Cardiac fibroblast (primary cell): ENCODE measurements at regions not wholly inside any gene's neighbourhood (a gene's known extent, or its start where the extent isn't known, plus 50 kb on each side); places are given as distances from the start of the nearest gene placed in this dataset.

ENCODE experiments used
- DNase-seq, 2 donors: peaks; one replicate each; pipeline versions ENCODE4 v3.0.0 to v3.0.0-alpha.2; 2010; ENCODE audit warnings: low read depth in 2 of 2
- H3K4me3 ChIP-seq, 2 donors: replicated peaks in 1 of 2; 1 replicate in 1 of 2; 2 replicates in 1 of 2; pipeline ENCODE4 v1.5.1; 2011; ENCODE audit warnings: low read depth in 2 of 2, low read length in 2 of 2, mild to moderate bottlenecking in 2 of 2, moderate library complexity in 1 of 2
- TF ChIP-seq, protein P1 (sequence below): IDR thresholded peaks from one replicate; pipeline ENCODE4 v1.5.1; 2011; ENCODE audit warnings: low read depth, mild to moderate bottlenecking, low read length, inconsistent platforms

DNA sequence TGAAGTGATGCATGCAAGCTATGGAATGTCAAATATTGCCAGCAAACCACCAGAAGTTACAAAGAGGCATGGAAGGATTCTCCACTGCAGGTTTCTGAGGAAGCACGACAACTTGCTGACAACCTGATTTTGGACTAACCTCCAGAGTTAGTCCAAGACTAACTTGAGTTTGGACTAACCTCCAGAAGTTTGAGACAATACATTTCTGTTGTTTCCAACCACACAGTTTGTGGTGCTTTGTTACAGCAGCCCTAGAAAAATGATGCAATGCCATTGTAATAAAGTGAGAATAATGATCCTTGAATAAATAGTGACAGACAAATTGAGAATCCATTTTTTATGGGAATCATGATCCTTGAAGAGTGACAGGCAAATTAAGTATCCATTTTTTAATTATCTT, 169.9 kb upstream of the HDDC2 start:
- H3K4me3 ChIP-seq, result no peak overlapping the region
- TF ChIP-seq, protein P1, sequence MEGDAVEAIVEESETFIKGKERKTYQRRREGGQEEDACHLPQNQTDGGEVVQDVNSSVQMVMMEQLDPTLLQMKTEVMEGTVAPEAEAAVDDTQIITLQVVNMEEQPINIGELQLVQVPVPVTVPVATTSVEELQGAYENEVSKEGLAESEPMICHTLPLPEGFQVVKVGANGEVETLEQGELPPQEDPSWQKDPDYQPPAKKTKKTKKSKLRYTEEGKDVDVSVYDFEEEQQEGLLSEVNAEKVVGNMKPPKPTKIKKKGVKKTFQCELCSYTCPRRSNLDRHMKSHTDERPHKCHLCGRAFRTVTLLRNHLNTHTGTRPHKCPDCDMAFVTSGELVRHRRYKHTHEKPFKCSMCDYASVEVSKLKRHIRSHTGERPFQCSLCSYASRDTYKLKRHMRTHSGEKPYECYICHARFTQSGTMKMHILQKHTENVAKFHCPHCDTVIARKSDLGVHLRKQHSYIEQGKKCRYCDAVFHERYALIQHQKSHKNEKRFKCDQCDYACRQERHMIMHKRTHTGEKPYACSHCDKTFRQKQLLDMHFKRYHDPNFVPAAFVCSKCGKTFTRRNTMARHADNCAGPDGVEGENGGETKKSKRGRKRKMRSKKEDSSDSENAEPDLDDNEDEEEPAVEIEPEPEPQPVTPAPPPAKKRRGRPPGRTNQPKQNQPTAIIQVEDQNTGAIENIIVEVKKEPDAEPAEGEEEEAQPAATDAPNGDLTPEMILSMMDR, result no peak
- DNase-seq, result peak in 1 of 2 donors; percentile 12

DNA sequence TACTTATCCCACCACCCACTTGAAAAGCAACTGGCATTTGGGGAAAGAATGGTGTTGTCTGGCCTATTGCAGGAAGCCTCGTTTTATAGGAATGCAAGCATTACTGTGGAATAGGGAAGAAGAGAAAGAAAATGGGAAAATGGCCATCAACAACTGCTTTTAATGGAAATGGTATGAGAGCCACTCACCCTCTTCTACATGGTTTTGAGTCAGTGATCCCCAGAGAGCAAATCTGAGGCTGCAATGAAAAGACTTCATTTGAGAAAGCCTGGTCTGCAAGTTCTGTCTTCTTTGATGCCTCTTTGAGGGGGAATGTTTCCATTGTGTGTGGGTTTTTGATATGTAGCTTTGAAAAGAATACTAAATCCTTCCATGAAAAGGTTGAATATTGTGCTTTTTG, 172.3 kb upstream of the HDDC2 start:
- no peak overlapping the region for H3K4me3 ChIP-seq
- TF ChIP-seq, protein P1, result no peak
- peak in 1 of 2 donors; percentile 26 for DNase-seq

DNA sequence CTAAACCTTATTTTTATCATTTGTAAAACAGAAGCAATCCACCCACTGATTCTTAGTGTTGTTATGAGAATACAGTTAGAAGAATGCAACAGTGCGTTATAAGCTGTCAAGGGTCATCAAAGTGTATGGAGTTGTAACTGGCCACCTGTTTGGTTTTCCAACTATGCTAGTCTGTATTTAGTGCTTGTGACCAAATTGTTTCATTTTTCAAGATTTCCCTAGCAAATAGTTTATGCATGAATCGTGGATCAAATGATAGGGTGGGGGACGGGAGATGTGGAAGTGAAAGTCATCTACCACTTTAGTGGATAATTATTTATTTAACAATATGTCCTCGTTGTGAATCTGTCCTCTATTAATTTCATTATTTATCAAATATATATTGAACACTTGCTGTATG, 175.4 kb upstream of the HDDC2 start:
- DNase-seq, result no peak
- TF ChIP-seq, protein P1, result no peak
- no peak overlapping the region for H3K4me3 ChIP-seq

DNA sequence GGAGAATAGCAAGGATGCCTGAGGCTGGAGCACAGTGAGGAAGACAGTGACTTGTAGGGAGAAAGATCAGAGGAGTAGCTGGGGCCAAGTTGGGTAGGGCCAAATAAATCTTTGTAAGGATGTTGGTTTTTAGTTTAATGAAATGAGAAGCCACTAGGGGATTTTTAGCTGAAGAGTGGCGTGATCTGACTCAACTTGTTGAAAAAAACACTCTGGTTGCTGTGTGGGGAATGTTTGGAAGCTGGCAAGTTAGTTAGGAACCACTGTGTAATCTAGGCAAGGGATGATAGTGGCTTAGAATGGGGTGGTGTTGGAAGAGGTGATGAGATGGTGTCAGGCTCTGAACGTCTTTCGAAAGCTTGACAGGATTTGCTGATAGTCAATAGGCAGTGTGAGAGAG, 176.1 kb upstream of the HDDC2 start:
- TF ChIP-seq, protein P1, result no peak
- peak; percentile 5 to 24 for DNase-seq
- H3K4me3 ChIP-seq, result no peak overlapping the region

DNA sequence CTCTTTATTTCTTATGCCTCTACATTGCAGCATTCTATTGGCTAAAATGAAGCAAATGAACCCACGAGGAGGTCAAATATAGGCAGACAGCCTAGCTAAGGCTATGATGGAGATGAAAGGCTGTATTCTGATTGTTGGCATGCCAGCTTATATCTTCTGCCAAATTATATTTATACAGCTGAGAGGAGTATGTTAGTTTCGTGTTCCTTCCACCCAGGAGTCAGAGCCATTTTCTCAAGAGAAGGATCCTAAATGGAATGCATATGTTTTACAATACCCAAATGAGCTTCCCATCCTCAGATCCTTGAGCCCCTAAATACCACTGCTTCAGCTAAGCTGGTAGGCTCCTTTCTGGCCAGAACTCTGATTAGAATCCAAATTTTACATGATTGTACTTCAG, 178.4 kb upstream of the HDDC2 start:
- DNase-seq, result no peak
- H3K4me3 ChIP-seq, result no peak overlapping the region

DNA sequence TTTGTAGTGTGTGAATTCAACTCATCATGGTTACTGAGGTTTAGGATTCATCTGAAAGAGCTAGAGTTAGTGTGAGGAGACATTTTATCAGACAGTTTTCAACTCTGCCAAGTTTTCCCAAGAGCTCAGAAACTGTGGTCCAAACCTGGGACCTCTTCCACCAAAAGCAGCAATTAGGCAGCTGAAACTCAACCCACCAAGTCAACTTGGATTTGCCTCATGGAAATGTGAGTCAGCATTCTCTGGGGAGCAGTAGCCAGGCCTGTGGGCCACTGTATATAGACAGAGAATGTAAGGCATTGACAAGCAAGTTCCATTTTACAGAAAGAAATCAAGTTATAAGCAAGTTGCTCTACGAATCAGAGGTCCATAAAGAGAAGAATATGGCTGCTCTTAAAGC, 178.8 kb upstream of the HDDC2 start:
- H3K4me3 ChIP-seq, result no peak overlapping the region
- DNase-seq, result peak; percentile 7 to 50
- TF ChIP-seq, protein P1, result no peak

More for the DNA sequence above, 178.4 kb upstream of the HDDC2 start:
- TF ChIP-seq, protein P1, result no peak

DNA sequence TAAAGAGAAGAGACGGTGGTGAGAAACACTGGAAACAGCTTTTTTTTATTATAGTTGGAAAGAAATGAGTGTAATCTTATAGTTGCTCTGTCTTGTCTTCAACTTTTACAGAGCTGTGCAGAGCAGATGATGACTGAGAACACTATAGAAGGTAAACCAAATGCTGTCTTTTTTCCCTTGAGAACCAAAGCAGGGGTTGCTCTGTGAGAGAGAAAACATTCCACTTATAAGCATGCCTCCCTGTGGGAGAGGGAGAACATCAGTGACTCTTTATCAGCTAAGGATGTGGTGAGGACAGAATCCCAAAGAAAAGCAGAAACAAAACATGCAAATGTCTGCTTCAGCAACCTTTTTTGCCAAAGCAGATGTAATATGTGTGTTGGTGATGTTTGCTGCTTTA, 179.3 kb upstream of the HDDC2 start:
- TF ChIP-seq, protein P1, result no peak
- DNase-seq, result no peak
- no peak overlapping the region for H3K4me3 ChIP-seq
